ENCODE measurements at regions not wholly inside any gene's neighbourhood (a gene's known extent, or its start where the extent isn't known, plus 50 kb on each side); places are given as distances from the start of the nearest gene placed in this dataset.
"Not testable (repeated sequence)": the region's sequence is repeated elsewhere in the genome, so short reads cannot be mapped to it uniquely, and the experiment has no call there.

DNA sequence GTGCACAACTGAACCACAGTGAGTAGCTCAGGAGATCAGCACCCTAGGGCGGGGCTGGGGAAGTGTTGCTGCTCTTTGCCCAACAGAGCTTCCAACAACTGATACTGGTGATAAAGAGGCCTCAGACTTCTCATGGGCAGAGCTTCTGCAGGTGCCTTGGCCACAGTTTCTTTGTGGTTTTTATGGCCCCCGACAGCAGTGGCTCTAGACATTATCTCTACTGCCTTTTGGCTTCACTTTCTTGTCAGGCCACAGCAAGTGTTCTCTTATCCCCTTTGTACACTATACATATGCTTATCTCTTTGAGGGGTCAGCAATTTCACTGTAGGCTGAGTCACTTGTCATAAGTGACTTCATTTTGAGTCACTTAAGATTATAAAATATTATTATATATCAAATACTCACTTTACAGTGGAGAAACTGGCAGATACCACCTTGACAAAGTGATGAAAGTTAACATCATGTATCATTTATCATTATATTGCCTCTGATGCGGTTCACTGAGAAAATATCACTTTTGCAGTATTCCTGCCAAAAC is 90.9 kb upstream of the COX7C start:
- DNase-seq, result no peak
- no peak for ATAC-seq
- intact Hi-C loops (cut with micrococcal nuclease), result no loop called here

DNA sequence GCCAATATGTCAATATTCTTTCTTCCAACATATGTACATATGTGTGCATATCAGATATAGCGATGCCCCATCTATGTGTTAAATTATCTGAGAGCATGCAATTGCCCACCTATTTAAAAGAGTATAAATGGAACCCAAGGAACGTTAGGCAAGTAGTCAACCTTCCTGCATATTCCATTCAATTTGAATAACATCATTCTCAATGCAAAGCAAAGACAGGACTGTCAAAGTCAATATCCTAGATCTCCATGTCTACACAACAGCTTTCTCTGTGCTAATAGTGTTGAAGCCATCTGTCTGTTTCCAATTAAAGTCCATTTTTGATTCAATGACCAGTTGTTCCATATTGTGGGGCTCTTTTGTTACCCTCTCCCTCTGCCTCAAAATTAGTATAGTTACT is 85.3 kb upstream of the COX7C start:
- no peak for DNase-seq
- intact Hi-C loops (cut with micrococcal nuclease), result no loop called here
- no peak for ATAC-seq

DNA sequence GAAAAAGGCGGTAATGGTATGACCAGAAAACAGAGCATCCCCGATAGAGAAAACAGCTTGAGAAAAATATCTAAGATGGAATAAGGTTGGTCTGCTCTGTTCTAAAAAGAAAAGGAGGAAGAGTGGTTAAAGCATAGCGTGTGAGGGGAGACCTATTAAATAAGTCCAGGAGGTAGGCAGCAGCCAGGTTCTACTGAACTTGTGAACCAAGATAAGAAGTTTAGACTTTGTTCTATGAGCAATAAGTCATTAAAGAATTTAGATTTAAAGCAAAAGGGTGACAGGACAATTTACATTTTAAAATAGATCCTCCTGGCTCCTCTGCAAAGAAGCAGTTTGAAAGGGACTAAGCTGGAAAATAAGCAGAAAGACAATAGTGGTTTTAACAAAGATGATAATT is 81.3 kb upstream of the COX7C start:
- ATAC-seq (no peak), DNase-seq (no peak)
- intact Hi-C loops (cut with micrococcal nuclease), result no loop called here

DNA sequence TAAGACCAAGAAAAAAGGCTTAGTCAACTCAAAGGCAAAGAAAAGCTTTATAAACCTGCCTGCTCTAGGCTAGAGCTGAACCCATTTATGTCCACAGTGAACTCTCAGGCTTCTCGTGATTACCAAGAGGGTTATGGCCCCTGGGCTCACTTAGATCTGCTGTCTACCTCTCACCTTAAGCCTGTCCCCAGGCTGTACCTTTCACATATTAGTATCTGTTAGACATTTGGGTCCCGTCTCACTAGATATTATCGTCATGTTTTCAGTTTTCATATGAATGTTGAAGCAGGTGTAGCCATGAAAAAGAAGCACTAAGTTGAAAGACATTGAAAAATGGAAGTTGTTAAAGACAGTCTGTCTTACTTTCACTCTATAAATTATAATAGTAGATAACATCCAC is 75.2 kb upstream of the COX7C start:
- ATAC-seq (no peak), DNase-seq (no peak)
- intact Hi-C loops (cut with micrococcal nuclease), result no loop called here

DNA sequence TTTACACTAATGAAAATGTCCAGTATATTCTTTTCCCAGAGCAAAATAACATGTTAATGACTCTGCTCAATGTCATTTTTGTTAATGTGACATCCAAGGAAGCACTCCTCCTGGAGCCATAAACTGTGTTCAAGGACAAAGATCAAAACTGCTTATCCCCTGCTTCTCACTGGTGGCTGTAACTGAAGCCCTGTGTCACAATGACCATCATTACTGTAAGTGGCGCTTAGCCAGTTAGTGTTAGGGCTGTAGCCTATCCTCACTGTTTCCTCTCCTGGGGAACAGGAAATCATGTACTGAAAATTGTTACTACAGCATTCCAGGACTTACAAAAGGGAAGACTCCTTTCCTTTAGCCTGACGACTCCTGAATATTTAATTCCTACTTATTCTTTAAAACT is 71.7 kb upstream of the COX7C start:
- DNase-seq (no peak), ATAC-seq (no peak)
- intact Hi-C loops (cut with micrococcal nuclease), result no loop called here

GRCh38 chr5:86546582-86546981 is 71.2 kb upstream of the COX7C start:
- ATAC-seq (no peak), DNase-seq (no peak)
- intact Hi-C loops (cut with micrococcal nuclease), result no loop called here

- ATAC-seq (no peak), DNase-seq (no peak)
- intact Hi-C loops (cut with micrococcal nuclease), result no loop called here
Observed at GRCh38 chr5:86554638-86555037, 63.1 kb upstream of the COX7C start.

- no peak for DNase-seq
- no peak for ATAC-seq
Observed at GRCh38 chr5:86557920-86558319, 59.8 kb upstream of the COX7C start.

DNA sequence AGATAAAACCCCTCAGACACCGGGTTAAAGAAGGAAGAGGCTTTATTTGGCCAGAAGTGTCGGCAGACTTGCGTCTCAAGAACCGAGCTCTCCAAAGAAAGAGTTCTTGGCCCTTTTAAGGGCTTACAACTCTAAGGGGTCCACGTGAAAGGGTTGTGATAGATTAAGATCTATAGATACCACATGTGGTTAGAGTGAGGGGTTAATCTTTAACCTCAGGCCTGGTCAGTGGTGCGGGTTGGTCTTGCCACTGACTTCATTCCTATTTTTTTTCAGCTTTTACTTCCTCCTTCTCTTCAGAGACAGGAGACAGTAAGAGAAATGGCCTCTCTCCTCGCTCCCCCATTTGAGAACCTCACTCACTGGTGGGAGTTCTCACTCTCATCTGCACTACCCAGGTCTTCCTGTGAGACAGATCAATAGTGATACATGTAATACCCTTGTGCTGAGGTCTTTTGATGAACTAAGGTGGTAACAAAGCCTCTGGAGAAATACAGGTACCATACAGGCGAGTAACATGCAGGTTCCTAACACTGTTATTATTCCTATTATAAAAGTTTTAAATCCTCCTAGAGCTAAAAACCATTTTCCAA is 52.4 kb upstream of the COX7C start:
- intact Hi-C loops (cut with micrococcal nuclease), result no loop called here

More at GRCh38 chr5:86557920-86558319, 59.8 kb upstream of the COX7C start:
- intact Hi-C loops (cut with micrococcal nuclease), result no loop called here

DNA sequence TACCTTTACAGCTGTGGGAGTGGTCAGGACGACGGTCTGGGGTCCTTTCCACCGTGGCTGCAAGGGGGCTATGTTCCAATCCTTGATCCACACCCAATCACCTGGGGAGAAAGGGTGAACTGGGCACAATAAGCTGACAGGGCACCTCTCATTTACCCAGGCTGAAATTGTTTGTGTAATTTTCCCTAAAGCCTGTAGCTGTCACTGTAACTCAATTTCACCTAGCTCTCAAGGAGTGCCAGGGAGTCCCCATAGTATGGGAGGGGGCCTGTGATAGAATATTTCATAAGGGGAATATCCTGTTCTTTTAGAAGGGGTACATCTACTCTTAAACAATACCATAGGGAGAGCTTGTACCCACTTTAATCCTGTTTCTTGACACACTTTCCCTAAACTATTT is 51.7 kb upstream of the COX7C start:
- intact Hi-C loops (cut with micrococcal nuclease); DNase-seq: not testable (repeated sequence)

More for the DNA sequence above, 52.4 kb upstream of the COX7C start:
- ATAC-seq (no peak), DNase-seq (no peak)

More for the DNA sequence above, 51.7 kb upstream of the COX7C start:
- not testable (repeated sequence) for ATAC-seq

All from left ventricle myocardium superior (tissue), 1 donor.